ENCODE measurements at regions not wholly inside any gene's neighbourhood (a gene's known extent, or its start where the extent isn't known, plus 50 kb on each side); places are given as distances from the start of the nearest gene placed in this dataset.

DNA sequence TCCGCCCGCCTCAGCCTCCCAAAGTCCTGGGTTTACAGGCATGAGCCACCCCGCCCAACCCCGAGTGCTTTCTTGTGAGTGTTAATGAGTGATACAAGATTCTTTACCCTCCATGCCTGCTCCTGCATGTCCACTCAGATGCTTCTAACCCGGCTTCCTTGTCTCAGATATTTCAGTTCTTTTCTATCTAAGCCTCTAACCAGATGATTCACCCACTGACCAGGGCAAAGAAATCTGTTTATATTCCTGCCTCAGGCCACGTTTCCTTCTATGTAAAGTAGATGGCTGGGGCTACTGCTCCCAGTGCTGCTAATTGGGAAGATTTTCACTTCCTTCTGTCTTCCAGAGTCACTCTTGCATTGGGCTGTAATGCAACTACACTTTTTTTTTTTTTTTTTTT is 395.1 kb upstream of the ANKRD30A start:
- H3K27ac ChIP-seq (ENCODE audit: insufficient read depth, low read depth, low read length), result no peak overlapping the region
- dilution Hi-C loops (cut with MboI; ENCODE audit: extremely low pct_ligation_motif_present, low sequenced_read_pairs) (no loop called here), intact Hi-C loops (cut with micrococcal nuclease) (no loop called here)
- no peaks in the 10 kb centered on the region for H3K79me2 ChIP-seq (ENCODE audit: control insufficient read depth, insufficient read depth, low read length)
- no TSS peak for BruUV-seq (replicated peaks)
- FAIRE-seq (no peak), DNase-seq (ENCODE audit: low read depth, low spot score) (no peak)
- H3K9me3 ChIP-seq (replicated peaks; ENCODE audit: control insufficient read depth, insufficient read depth, low read length), result no peaks in the 10 kb centered on the region
- H3K9me1 ChIP-seq (replicated peaks; ENCODE audit: control insufficient read depth, extremely low read depth, insufficient read depth, low read length), result no peaks in the 10 kb centered on the region
- POLR2A ChIA-PET, result no interaction called here
- CTCF ChIA-PET, result no interaction called here
- H3K4me1 ChIP-seq (ENCODE audit: control insufficient read depth, extremely low read depth, insufficient read depth, low read length), result no peaks in the 10 kb centered on the region
- H3K27me3 ChIP-seq (ENCODE audit: control insufficient read depth in 2 of 2, insufficient read depth in 2 of 2, low read length in 2 of 2), result no peaks in the 10 kb centered on the region
- H3K4me3 ChIP-seq (replicated peaks in 1 of 3; ENCODE audit: insufficient read depth in 1 of 3, low read depth in 1 of 3, low read length in 3 of 3), result no peak overlapping the region
- no peaks in the 10 kb centered on the region for H3K36me3 ChIP-seq (ENCODE audit: control insufficient read depth in 2 of 2, extremely low read depth in 1 of 2, insufficient read depth in 2 of 2, low read length in 2 of 2)
- no peak overlapping the region for H3K9ac ChIP-seq (replicated peaks; ENCODE audit: extremely low read depth, insufficient read depth, low read length)
- H2AFZ ChIP-seq (ENCODE audit: low read depth, low read length), result no peak overlapping the region
- no peaks in the 10 kb centered on the region for H4K20me1 ChIP-seq (replicated peaks; ENCODE audit: control insufficient read depth, extremely low read depth, insufficient read depth, low read length)
- TF ChIP-seq GATA2 (IDR thresholded peaks at IDR 0.05; ENCODE audit: insufficient read depth, insufficient read length, low read depth, low read length) (no peak), FOS (IDR thresholded peaks at IDR 0.05; ENCODE audit: borderline replicate concordance, insufficient read depth, low read length) (no peak), MYC (IDR thresholded peaks at IDR 0.05; ENCODE audit: low read depth, low read length) (no peak), POLR2AphosphoS5 (IDR thresholded peaks at IDR 0.05; ENCODE audit: insufficient read depth, low read depth, low read length) (no peak), EZH2 (IDR thresholded peaks at IDR 0.05; ENCODE audit: borderline replicate concordance, low read depth, low read length, severe bottlenecking) (no peak), JUN (IDR thresholded peaks at IDR 0.05; ENCODE audit: borderline replicate concordance, insufficient read depth, insufficient read length, low read depth) (no peak), POLR2A (IDR thresholded peaks at IDR 0.05; ENCODE audit: low read depth, low read length) (no peak)
- TF ChIP-seq, protein P1, sequence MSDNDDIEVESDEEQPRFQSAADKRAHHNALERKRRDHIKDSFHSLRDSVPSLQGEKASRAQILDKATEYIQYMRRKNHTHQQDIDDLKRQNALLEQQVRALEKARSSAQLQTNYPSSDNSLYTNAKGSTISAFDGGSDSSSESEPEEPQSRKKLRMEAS (IDR thresholded peaks at IDR 0.05; ENCODE audit: insufficient read depth, insufficient read length), result no peak
- TF ChIP-seq, protein P2, sequence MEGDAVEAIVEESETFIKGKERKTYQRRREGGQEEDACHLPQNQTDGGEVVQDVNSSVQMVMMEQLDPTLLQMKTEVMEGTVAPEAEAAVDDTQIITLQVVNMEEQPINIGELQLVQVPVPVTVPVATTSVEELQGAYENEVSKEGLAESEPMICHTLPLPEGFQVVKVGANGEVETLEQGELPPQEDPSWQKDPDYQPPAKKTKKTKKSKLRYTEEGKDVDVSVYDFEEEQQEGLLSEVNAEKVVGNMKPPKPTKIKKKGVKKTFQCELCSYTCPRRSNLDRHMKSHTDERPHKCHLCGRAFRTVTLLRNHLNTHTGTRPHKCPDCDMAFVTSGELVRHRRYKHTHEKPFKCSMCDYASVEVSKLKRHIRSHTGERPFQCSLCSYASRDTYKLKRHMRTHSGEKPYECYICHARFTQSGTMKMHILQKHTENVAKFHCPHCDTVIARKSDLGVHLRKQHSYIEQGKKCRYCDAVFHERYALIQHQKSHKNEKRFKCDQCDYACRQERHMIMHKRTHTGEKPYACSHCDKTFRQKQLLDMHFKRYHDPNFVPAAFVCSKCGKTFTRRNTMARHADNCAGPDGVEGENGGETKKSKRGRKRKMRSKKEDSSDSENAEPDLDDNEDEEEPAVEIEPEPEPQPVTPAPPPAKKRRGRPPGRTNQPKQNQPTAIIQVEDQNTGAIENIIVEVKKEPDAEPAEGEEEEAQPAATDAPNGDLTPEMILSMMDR (IDR thresholded peaks at IDR 0.05; ENCODE audit: extremely low read depth in 1 of 2, insufficient read depth in 1 of 2, low read depth in 1 of 2, low read length in 2 of 2), result no peak
- H3K4me2 ChIP-seq (ENCODE audit: insufficient read depth, low read length), result no peak overlapping the region

All from endothelial cell of umbilical vein (primary cell).